Suprapubic skin (tissue), 3 donors: ENCODE measurements at regions not wholly inside any gene's neighbourhood (a gene's known extent, or its start where the extent isn't known, plus 50 kb on each side); places are given as distances from the start of the nearest gene placed in this dataset.
"Not testable (repeated sequence)": the region's sequence is repeated elsewhere in the genome, so short reads cannot be mapped to it uniquely, and the experiment has no call there.

ENCODE experiments used
- POLR2A ChIP-seq, 2 donors: fragments of 450-650 bp; IDR thresholded peaks; one replicate each; pipeline ENCODE4 v1.6.1; 2017; ENCODE audit warnings: antibody characterized with exemption in 2 of 2, mild to moderate bottlenecking in 2 of 2, moderate library complexity in 2 of 2
- TF ChIP-seq, protein P1 (sequence below), 2 donors: fragments of 200-600 bp in 1 of 2; fragments of 450-650 bp in 1 of 2; sonication (generic) in 1 of 2; IDR thresholded peaks; one replicate each; pipeline ENCODE4 v1.5.1; 2016 to 2019; ENCODE audit warnings: antibody characterized with exemption in 2 of 2, mild to moderate bottlenecking in 1 of 2, moderate library complexity in 1 of 2

DNA sequence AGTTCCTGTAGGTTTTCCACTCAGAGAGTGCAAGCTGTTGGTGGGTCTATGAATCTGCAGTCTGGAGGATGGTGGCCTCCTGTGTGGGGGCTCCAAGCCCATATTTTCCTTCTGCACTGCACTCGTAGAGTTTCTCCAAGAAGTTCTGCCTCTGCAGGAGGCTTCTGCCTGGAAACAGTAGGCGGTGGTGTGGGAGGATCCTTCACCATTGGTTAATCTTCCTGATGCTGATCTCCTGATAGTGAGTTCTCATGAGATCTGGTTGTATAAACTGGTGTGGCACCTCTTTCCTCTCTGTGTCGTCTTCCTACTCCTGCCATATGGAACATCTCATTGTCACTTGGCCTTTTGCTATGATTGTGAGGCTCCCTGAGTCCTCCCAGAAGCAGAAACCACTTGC is 162.8 kb upstream of the ZNF519 start:
- not testable (repeated sequence) for TF ChIP-seq POLR2A (IDR thresholded peaks at IDR 0.05)
- TF ChIP-seq, protein P1, sequence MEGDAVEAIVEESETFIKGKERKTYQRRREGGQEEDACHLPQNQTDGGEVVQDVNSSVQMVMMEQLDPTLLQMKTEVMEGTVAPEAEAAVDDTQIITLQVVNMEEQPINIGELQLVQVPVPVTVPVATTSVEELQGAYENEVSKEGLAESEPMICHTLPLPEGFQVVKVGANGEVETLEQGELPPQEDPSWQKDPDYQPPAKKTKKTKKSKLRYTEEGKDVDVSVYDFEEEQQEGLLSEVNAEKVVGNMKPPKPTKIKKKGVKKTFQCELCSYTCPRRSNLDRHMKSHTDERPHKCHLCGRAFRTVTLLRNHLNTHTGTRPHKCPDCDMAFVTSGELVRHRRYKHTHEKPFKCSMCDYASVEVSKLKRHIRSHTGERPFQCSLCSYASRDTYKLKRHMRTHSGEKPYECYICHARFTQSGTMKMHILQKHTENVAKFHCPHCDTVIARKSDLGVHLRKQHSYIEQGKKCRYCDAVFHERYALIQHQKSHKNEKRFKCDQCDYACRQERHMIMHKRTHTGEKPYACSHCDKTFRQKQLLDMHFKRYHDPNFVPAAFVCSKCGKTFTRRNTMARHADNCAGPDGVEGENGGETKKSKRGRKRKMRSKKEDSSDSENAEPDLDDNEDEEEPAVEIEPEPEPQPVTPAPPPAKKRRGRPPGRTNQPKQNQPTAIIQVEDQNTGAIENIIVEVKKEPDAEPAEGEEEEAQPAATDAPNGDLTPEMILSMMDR (IDR thresholded peaks at IDR 0.05) = not testable (repeated sequence)
